ENCODE measurements at regions not wholly inside any gene's neighbourhood (a gene's known extent, or its start where the extent isn't known, plus 50 kb on each side); places are given as distances from the start of the nearest gene placed in this dataset.

DNA sequence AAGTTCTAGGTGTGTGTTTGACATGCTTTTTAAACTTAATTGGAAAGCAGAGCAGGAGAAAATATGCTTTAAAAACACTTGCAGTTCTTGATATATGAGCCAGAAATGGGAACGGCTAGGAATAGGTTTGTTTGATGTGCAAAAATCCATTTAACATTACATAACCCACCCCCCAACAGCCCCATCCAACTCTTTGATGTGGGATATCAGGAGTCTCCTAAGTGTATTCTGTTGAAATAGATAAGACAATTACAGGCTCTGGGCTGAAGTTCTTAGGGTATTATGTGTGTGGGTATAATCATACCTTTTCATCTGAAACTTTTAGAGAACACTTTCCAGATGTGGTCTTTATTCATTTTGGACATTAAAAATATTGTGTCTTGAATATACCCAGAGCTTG, 240.4 kb upstream of the CSNK1A1L start:
- DNase-seq (ENCODE audit: low read depth, low spot score) = no peak
- Histone ChIP-seq H3K27me3 (ENCODE audit: control insufficient read depth, insufficient read depth, low read length) (no peaks in the 10 kb centered on the region), H3K4me3 (ENCODE audit: low read length) (no peak overlapping the region), H3K9me3 (ENCODE audit: control insufficient read depth, insufficient read depth, low read length) (no peaks in the 10 kb centered on the region), H3K4me1 (ENCODE audit: control insufficient read depth, insufficient read depth, low read length) (no peaks in the 10 kb centered on the region), H3K27ac (ENCODE audit: low read length) (no peak overlapping the region), H3K36me3 (ENCODE audit: control insufficient read depth, insufficient read depth, low read length) (no peaks in the 10 kb centered on the region)
- no CpG with 5 or more reads among the region's 1 CpG for WGBS (ENCODE audit: insufficient coverage, insufficient read length)

- DNase-seq (ENCODE audit: low read depth, low spot score) = no peak
- Histone ChIP-seq H3K9me3 (ENCODE audit: control insufficient read depth, insufficient read depth, low read length) (no peaks in the 10 kb centered on the region), H3K27me3 (ENCODE audit: control insufficient read depth, insufficient read depth, low read length) (no peaks in the 10 kb centered on the region), H3K4me3 (ENCODE audit: low read length) (no peak overlapping the region), H3K4me1 (ENCODE audit: control insufficient read depth, insufficient read depth, low read length) (no peaks in the 10 kb centered on the region), H3K27ac (ENCODE audit: low read length) (no peak overlapping the region), H3K36me3 (ENCODE audit: control insufficient read depth, insufficient read depth, low read length) (no peaks in the 10 kb centered on the region)
- WGBS (ENCODE audit: insufficient coverage, insufficient read length) = no CpG with 5 or more reads among the region's 5 CpGs
These were observed 239.9 kb upstream of the CSNK1A1L start for GRCh38 chr13:37345391-37345790.

DNA sequence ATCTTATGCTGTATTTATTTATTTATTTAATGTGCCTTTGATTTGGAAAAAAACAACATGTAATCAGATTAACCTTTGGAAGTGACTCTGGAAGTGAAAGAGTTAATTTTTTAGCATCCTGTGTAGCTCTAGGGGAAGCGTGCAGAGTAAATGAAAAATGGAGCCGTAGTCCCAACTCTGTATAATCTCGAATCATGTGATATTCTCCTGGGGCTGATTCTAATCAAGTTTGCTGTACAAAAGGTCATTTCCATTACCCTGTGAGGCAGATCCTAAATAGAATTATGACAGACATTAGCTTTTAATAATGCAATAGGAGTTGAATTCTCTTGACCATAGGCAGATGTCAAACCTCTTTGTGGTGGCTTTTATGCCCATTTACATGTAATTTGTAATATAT, 238.6 kb upstream of the CSNK1A1L start:
- no peak for DNase-seq (ENCODE audit: low read depth, low spot score)
- Histone ChIP-seq H3K4me1 (ENCODE audit: control insufficient read depth, insufficient read depth, low read length) (no peaks in the 10 kb centered on the region), H3K36me3 (ENCODE audit: control insufficient read depth, insufficient read depth, low read length) (no peaks in the 10 kb centered on the region), H3K4me3 (ENCODE audit: low read length) (no peak overlapping the region), H3K9me3 (ENCODE audit: control insufficient read depth, insufficient read depth, low read length) (no peaks in the 10 kb centered on the region), H3K27ac (ENCODE audit: low read length) (no peak overlapping the region), H3K27me3 (ENCODE audit: control insufficient read depth, insufficient read depth, low read length) (no peaks in the 10 kb centered on the region)
- no CpG with 5 or more reads among the region's 3 CpGs for WGBS (ENCODE audit: insufficient coverage, insufficient read length)

DNA sequence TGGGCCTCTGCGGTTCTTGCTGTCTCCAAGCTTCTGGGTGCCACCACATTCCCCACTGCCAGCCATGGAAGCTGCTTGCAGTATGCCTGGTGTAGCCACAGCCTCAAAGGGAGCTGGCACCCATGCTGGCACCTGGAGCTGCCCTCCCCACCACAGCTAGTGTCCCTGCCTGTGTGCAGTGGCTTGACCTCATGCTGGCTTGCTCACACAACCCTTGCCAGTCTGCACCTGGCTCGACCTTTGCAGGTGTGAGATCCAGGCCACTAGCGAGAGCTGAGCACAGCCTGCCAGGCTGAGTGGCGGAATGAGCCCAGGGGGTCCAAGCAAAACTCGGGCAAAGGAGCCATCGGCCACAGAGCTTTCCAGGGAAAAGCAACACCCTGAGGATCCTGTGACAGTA, 236.7 kb upstream of the CSNK1A1L start:
- DNase-seq (ENCODE audit: low read depth, low spot score) = no peak
- WGBS (ENCODE audit: insufficient coverage, insufficient read length) = no CpG with 5 or more reads among the region's 6 CpGs
- Histone ChIP-seq H3K36me3 (ENCODE audit: control insufficient read depth, insufficient read depth, low read length) (no peaks in the 10 kb centered on the region), H3K27me3 (ENCODE audit: control insufficient read depth, insufficient read depth, low read length) (no peaks in the 10 kb centered on the region), H3K27ac (ENCODE audit: low read length) (no peak overlapping the region), H3K4me1 (ENCODE audit: control insufficient read depth, insufficient read depth, low read length) (no peaks in the 10 kb centered on the region), H3K4me3 (ENCODE audit: low read length) (no peak overlapping the region), H3K9me3 (ENCODE audit: control insufficient read depth, insufficient read depth, low read length) (no peaks in the 10 kb centered on the region)

DNA sequence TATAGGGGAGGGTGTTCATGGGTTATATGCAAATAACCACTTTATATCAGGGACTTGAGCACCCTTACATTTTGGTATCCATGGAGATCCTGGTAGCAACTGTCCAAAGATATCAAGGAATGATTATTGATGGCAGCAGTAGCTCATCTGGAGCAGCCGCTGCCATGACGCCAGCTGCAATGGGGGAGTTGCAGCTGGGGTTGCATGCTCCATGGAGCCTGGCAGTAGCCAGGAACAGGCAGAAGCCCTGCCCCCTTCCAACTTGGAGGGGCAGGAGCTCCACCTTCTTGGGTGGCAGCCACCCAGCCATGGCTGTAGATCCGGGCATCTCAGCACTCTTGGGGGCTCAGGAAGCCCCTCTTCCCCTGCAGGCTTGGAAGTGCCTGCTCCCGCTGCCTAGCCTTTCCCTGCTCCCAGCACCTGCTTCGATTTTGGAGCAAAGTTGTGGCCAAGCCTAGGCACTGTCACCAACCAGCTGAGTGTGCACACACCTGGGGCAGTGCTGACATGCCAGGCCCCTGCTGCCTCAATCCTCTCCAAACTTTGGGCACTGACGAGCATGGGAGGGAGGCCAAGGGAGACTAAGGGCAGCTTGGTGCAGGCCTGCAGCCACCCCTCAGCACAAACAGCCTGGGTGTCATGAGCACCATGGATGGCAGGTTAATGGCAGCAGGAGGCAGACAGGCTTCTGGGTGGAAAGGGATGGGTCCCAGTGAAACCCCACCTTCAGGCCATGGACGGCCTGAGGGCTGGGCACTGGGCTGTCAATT, 235.6 kb upstream of the CSNK1A1L start:
- H3K4me1 ChIP-seq (ENCODE audit: control insufficient read depth, insufficient read depth, low read length) = no peaks in the 10 kb centered on the region
- H3K9me3 ChIP-seq (ENCODE audit: control insufficient read depth, insufficient read depth, low read length) = no peaks in the 10 kb centered on the region
- WGBS (ENCODE audit: insufficient coverage, insufficient read length) = no CpG with 5 or more reads among the region's 7 CpGs
- no peak overlapping the region for H3K27ac ChIP-seq (ENCODE audit: low read length)
- H3K27me3 ChIP-seq (ENCODE audit: control insufficient read depth, insufficient read depth, low read length) = no peaks in the 10 kb centered on the region
- no peaks in the 10 kb centered on the region for H3K36me3 ChIP-seq (ENCODE audit: control insufficient read depth, insufficient read depth, low read length)
- no peak for DNase-seq (ENCODE audit: low read depth, low spot score)
- H3K4me3 ChIP-seq (ENCODE audit: low read length) = no peak overlapping the region

- H3K27ac ChIP-seq (ENCODE audit: low read length) = no peak overlapping the region
- DNase-seq (ENCODE audit: low read depth, low spot score) = no peak
- H3K4me3 ChIP-seq (ENCODE audit: low read length) = no peak overlapping the region
- no CpG with 5 or more reads among the region's 2 CpGs for WGBS (ENCODE audit: insufficient coverage, insufficient read length)
- H3K9me3 ChIP-seq (ENCODE audit: control insufficient read depth, insufficient read depth, low read length) = no peaks in the 10 kb centered on the region
- no peaks in the 10 kb centered on the region for H3K27me3 ChIP-seq (ENCODE audit: control insufficient read depth, insufficient read depth, low read length)
- no peaks in the 10 kb centered on the region for H3K4me1 ChIP-seq (ENCODE audit: control insufficient read depth, insufficient read depth, low read length)
- H3K36me3 ChIP-seq (ENCODE audit: control insufficient read depth, insufficient read depth, low read length) = no peaks in the 10 kb centered on the region
These were observed 233.9 kb upstream of the CSNK1A1L start for GRCh38 chr13:37339386-37339735.

DNA sequence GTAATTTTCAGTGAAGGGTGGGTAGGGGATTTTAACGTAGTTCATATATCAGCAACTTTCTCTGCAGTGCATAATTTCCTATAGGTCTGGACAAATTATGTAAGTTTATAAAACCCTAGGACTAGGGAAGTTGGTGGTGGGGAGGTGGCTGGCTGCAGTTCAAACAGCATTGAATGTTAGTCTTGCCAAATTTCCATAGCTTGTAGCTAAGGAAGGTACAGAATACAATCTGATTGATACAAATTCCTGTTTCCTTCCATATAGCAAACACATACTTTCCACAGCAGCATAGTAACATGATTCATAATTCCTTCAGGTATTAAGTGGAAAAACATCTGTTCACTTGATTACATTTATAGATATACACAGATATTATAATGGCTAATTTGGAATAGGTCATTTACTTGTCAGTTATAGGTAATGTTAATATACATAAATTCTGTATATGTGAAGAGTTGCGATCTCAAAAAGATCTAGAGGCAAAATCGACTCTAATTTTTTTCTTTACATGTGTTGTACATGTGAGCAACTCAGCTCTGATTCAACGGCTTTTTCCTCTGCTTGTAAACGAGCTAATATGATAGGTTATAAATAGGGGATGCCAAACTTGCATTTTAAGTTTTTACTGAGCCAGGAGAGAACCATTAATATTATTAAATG, 233.4 kb upstream of the CSNK1A1L start:
- H3K4me3 ChIP-seq (ENCODE audit: low read length) = no peak overlapping the region

GRCh38 chr13:37326334-37326733, 220.9 kb upstream of the CSNK1A1L start:
- H3K4me1 ChIP-seq (ENCODE audit: control insufficient read depth, insufficient read depth, low read length) = no peaks in the 10 kb centered on the region
- DNase-seq (ENCODE audit: low read depth, low spot score) = no peak
- H3K27ac ChIP-seq (ENCODE audit: low read length) = no peak overlapping the region
- H3K4me3 ChIP-seq (ENCODE audit: low read length) = no peak overlapping the region
- H3K27me3 ChIP-seq (ENCODE audit: control insufficient read depth, insufficient read depth, low read length) = no peaks in the 10 kb centered on the region
- no peaks in the 10 kb centered on the region for H3K36me3 ChIP-seq (ENCODE audit: control insufficient read depth, insufficient read depth, low read length)
- no CpG with 5 or more reads among the region's 2 CpGs for WGBS (ENCODE audit: insufficient coverage, insufficient read length)
- no peaks in the 10 kb centered on the region for H3K9me3 ChIP-seq (ENCODE audit: control insufficient read depth, insufficient read depth, low read length)

More for the DNA sequence above, 233.4 kb upstream of the CSNK1A1L start:
- Histone ChIP-seq H3K36me3 (ENCODE audit: control insufficient read depth, insufficient read depth, low read length) (no peaks in the 10 kb centered on the region), H3K4me1 (ENCODE audit: control insufficient read depth, insufficient read depth, low read length) (no peaks in the 10 kb centered on the region), H3K27me3 (ENCODE audit: control insufficient read depth, insufficient read depth, low read length) (no peaks in the 10 kb centered on the region), H3K9me3 (ENCODE audit: control insufficient read depth, insufficient read depth, low read length) (no peaks in the 10 kb centered on the region), H3K27ac (ENCODE audit: low read length) (no peak overlapping the region)
- whole genome bisulfite sequencing (ENCODE audit: insufficient coverage, insufficient read length) = no CpG with 5 or more reads among the region's 5 CpGs
- DNase-seq (ENCODE audit: low read depth, low spot score) = no peak

GRCh38 chr13:37319031-37319443, 213.6 kb upstream of the CSNK1A1L start:
- no peaks in the 10 kb centered on the region for H3K36me3 ChIP-seq (ENCODE audit: control insufficient read depth, insufficient read depth, low read length)
- no peaks in the 10 kb centered on the region for H3K9me3 ChIP-seq (ENCODE audit: control insufficient read depth, insufficient read depth, low read length)
- H3K4me1 ChIP-seq (ENCODE audit: control insufficient read depth, insufficient read depth, low read length) = 0 out of 2 replicates have a peak, but pooled peaks cover 3% of the 10 kb centered on the region
- no peak overlapping the region for H3K4me3 ChIP-seq (ENCODE audit: low read length)
- H3K27me3 ChIP-seq (ENCODE audit: control insufficient read depth, insufficient read depth, low read length) = no peaks in the 10 kb centered on the region
- no peak overlapping the region for H3K27ac ChIP-seq (ENCODE audit: low read length)
- no peak for DNase-seq (ENCODE audit: low read depth, low spot score)

DNA sequence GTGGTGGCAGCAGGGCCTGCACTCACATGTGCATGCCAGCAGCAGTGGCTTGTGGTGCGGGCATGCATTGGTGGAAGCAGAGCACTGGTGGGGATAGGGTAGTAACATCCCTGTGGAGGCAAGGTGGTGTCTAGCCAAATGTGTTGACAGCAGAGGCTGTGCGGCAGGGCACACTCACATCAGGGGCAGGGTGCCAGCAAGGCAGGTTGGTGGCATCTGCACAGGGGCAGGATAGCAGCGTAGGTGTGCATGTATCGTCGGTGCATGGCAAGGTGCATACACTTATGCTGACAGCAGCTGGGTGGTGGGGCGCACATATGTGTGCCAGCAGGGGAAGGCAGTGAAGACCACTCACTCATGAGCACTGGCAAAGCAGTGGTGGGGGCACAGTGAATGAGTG, 211.5 kb upstream of the CSNK1A1L start:
- no peak overlapping the region for H3K27ac ChIP-seq (ENCODE audit: low read length)
- no peak overlapping the region for H3K4me3 ChIP-seq (ENCODE audit: low read length)
- H3K36me3 ChIP-seq (ENCODE audit: control insufficient read depth, insufficient read depth, low read length) = no peaks in the 10 kb centered on the region
- H3K4me1 ChIP-seq (ENCODE audit: control insufficient read depth, insufficient read depth, low read length) = 0 out of 2 replicates have a peak, but pooled peaks cover 4% of the 10 kb centered on the region
- no peaks in the 10 kb centered on the region for H3K27me3 ChIP-seq (ENCODE audit: control insufficient read depth, insufficient read depth, low read length)
- H3K9me3 ChIP-seq (ENCODE audit: control insufficient read depth, insufficient read depth, low read length) = no peaks in the 10 kb centered on the region
- no peak for DNase-seq (ENCODE audit: low read depth, low spot score)
- no CpG with 5 or more reads among the region's 6 CpGs for WGBS (ENCODE audit: insufficient coverage, insufficient read length)

GRCh38 chr13:37313372-37313771, 207.9 kb upstream of the CSNK1A1L start:
- Histone ChIP-seq H3K4me3 (ENCODE audit: low read length) (no peak overlapping the region), H3K9me3 (ENCODE audit: control insufficient read depth, insufficient read depth, low read length) (no peaks in the 10 kb centered on the region), H3K27me3 (ENCODE audit: control insufficient read depth, insufficient read depth, low read length) (no peaks in the 10 kb centered on the region), H3K4me1 (ENCODE audit: control insufficient read depth, insufficient read depth, low read length) (0 out of 2 replicates have a peak, but pooled peaks cover 4% of the 10 kb centered on the region), H3K27ac (ENCODE audit: low read length) (no peak overlapping the region), H3K36me3 (ENCODE audit: control insufficient read depth, insufficient read depth, low read length) (no peaks in the 10 kb centered on the region)
- no peak for DNase-seq (ENCODE audit: low read depth, low spot score)
- no CpG with 5 or more reads among the region's 2 CpGs for WGBS (ENCODE audit: insufficient coverage, insufficient read length)

Measured in iPS DF 6.9 (cell line).